Upper lobe of right lung (tissue), 1 donor: ENCODE measurements at regions not wholly inside any gene's neighbourhood (a gene's known extent, or its start where the extent isn't known, plus 50 kb on each side); places are given as distances from the start of the nearest gene placed in this dataset.

Experiments used
- ATAC-seq: fragments of 200-7000 bp; cut with Tn5 transposase; one replicate; pipeline ENCODE4 v1.9.1; 2020; ENCODE audit warnings: mild to moderate bottlenecking, moderate library complexity
- DNase-seq: peaks from one replicate; pipeline ENCODE4 v3.0.0-alpha.2; 2020
- H3K27ac ChIP-seq: fragments of 200-600 bp; one replicate; pipeline ENCODE4 v1.8.0; 2022
- H3K27me3 ChIP-seq: fragments of 200-600 bp; one replicate; pipeline ENCODE4 v1.8.0; 2022; ENCODE audit warnings: mild to moderate bottlenecking
- H3K36me3 ChIP-seq: fragments of 200-600 bp; one replicate; pipeline ENCODE4 v1.8.0; 2022
- H3K4me1 ChIP-seq: fragments of 200-600 bp; one replicate; pipeline ENCODE4 v1.8.0; 2022
- H3K4me3 ChIP-seq: fragments of 200-600 bp; one replicate; pipeline ENCODE4 v1.8.0; 2022; ENCODE audit warnings: mild to moderate bottlenecking
- H3K9me3 ChIP-seq: fragments of 200-600 bp; one replicate; pipeline ENCODE4 v1.8.0; 2022
- CTCF ChIP-seq: fragments of 200-600 bp; IDR thresholded peaks from one replicate; pipeline ENCODE4 v1.8.0; 2022; ENCODE audit warnings: antibody characterized with exemption
- intact Hi-C: fragments of 100-400 bp; cut with DNase I; formaldehyde crosslinking; loops from one replicate; pipeline ENCODE4 v1.11.0; 2022
- donor health status: DM: no; HTN: yes; CAD: no; lungs with severe emphysema.

GRCh38 chr21:22115746-22116145, 1117.5 kb downstream of the NCAM2 start:
- DNase-seq, result no peak
- Histone ChIP-seq H3K36me3 (no peaks in the 10 kb centered on the region), H3K4me1 (no peaks in the 10 kb centered on the region), H3K27me3 (no peaks in the 10 kb centered on the region), H3K9me3 (no peaks in the 10 kb centered on the region), H3K27ac (no peak overlapping the region), H3K4me3 (no peak overlapping the region)
- intact Hi-C loops, result no loop called here
- ATAC-seq, result no peak
- no peak for TF ChIP-seq CTCF

- TF ChIP-seq CTCF, result no peak
- Histone ChIP-seq H3K36me3 (no peaks in the 10 kb centered on the region), H3K27me3 (no peaks in the 10 kb centered on the region), H3K9me3 (no peaks in the 10 kb centered on the region), H3K4me3 (no peak overlapping the region), H3K4me1 (no peaks in the 10 kb centered on the region), H3K27ac (no peak overlapping the region)
- no peak for ATAC-seq
- intact Hi-C loops, result no loop called here
- DNase-seq, result peak; percentile 37
Observed at GRCh38 chr21:22120616-22121266, 1122.5 kb downstream of the NCAM2 start.

GRCh38 chr21:22125581-22125980, 1127.4 kb downstream of the NCAM2 start:
- ATAC-seq, result no peak
- no peak for DNase-seq
- no peak overlapping the region for H3K4me3 ChIP-seq
- no peaks in the 10 kb centered on the region for H3K9me3 ChIP-seq
- no peak overlapping the region for H3K27ac ChIP-seq
- H3K36me3 ChIP-seq, result no peaks in the 10 kb centered on the region
- H3K4me1 ChIP-seq, result no peaks in the 10 kb centered on the region
- H3K27me3 ChIP-seq, result no peaks in the 10 kb centered on the region
- intact Hi-C loops, result no loop called here
- no peak for TF ChIP-seq CTCF

- ATAC-seq, result no peak
- Histone ChIP-seq H3K27me3 (no peaks in the 10 kb centered on the region), H3K36me3 (no peaks in the 10 kb centered on the region), H3K9me3 (no peaks in the 10 kb centered on the region), H3K27ac (no peak overlapping the region), H3K4me1 (no peaks in the 10 kb centered on the region), H3K4me3 (no peak overlapping the region)
- DNase-seq, result no peak
- intact Hi-C loops, result no loop called here
- TF ChIP-seq CTCF, result no peak
Observed at GRCh38 chr21:22128671-22129070, 1130.5 kb downstream of the NCAM2 start.

- H3K9me3 ChIP-seq, result no peaks in the 10 kb centered on the region
- H3K27ac ChIP-seq, result no peak overlapping the region
- no peak for ATAC-seq
- intact Hi-C loops, result no loop called here
- H3K4me1 ChIP-seq, result no peaks in the 10 kb centered on the region
- H3K27me3 ChIP-seq, result no peaks in the 10 kb centered on the region
- TF ChIP-seq CTCF, result no peak
- H3K4me3 ChIP-seq, result no peak overlapping the region
- no peak for DNase-seq
- H3K36me3 ChIP-seq, result no peaks in the 10 kb centered on the region
Observed at GRCh38 chr21:22132358-22133071, 1134.3 kb downstream of the NCAM2 start.
